ENCODE measurements at regions not wholly inside any gene's neighbourhood (a gene's known extent, or its start where the extent isn't known, plus 50 kb on each side); places are given as distances from the start of the nearest gene placed in this dataset.
"Not testable (repeated sequence)": the region's sequence is repeated elsewhere in the genome, so short reads cannot be mapped to it uniquely, and the experiment has no call there.

DNA sequence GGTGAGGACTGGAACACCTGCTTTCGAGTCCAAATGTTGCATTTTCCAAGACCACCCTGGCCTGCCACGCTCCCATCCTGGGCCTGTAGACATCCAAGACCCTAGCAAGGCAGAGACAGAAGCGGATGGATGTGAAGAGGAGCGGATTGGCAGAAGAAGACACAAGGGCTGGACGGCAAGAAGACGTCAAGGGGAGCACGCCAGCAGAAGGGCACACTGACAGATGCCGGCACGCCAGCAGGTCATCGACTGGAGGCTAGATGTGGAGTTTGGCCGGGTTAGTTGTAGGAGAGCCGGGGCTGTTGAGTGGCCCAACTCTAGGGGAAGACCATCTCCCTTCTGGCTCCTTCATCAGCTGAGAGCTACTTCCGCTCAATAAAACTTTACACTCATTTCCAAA is 251.6 kb downstream of the ZWINT start:
- Histone ChIP-seq H3K4me3 (ENCODE audit: low read depth, low read length) (no peak overlapping the region), H3K27ac (no peak overlapping the region), H3K36me3 (replicated peaks) (no peaks in the 10 kb centered on the region), H3K27me3 (replicated peaks) (no peaks in the 10 kb centered on the region)
- no peak for DNase-seq
- TF ChIP-seq, protein P1, sequence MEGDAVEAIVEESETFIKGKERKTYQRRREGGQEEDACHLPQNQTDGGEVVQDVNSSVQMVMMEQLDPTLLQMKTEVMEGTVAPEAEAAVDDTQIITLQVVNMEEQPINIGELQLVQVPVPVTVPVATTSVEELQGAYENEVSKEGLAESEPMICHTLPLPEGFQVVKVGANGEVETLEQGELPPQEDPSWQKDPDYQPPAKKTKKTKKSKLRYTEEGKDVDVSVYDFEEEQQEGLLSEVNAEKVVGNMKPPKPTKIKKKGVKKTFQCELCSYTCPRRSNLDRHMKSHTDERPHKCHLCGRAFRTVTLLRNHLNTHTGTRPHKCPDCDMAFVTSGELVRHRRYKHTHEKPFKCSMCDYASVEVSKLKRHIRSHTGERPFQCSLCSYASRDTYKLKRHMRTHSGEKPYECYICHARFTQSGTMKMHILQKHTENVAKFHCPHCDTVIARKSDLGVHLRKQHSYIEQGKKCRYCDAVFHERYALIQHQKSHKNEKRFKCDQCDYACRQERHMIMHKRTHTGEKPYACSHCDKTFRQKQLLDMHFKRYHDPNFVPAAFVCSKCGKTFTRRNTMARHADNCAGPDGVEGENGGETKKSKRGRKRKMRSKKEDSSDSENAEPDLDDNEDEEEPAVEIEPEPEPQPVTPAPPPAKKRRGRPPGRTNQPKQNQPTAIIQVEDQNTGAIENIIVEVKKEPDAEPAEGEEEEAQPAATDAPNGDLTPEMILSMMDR (IDR thresholded peaks at IDR 0.05; ENCODE audit: low read depth, low read length, missing control alignments), result no peak
- in situ Hi-C loops (cut with HindIII; ENCODE audit: low pct_ligation_motif_present, low sequenced_read_pairs), result no loop called here

DNA sequence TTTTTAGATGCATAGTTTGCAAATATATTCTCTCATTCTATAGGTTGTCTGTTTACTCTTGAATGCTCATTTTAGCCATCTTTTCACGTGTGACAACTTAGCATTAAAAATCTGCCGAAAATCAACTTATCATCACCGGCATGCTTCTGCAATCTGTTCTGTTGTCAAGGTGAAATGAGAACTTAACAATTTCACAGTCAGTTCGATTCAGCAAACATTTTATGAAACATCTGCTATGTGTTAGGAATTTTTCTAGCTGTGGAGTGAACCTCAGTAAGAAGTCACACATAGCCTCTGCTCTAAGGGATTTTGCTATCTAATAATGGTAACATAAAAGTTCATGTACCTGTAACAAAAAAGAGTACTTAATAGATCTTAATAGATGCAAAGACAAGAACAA is 256.1 kb downstream of the ZWINT start:
- H3K36me3 ChIP-seq (replicated peaks), result no peaks in the 10 kb centered on the region
- TF ChIP-seq, protein P1 (IDR thresholded peaks at IDR 0.05; ENCODE audit: low read depth, low read length, missing control alignments), result no peak
- no peak overlapping the region for H3K4me3 ChIP-seq (ENCODE audit: low read depth, low read length)
- no peaks in the 10 kb centered on the region for H3K27me3 ChIP-seq (replicated peaks)
- H3K27ac ChIP-seq, result no peak overlapping the region
- DNase-seq, result no peak
- in situ Hi-C loops (cut with HindIII; ENCODE audit: low pct_ligation_motif_present, low sequenced_read_pairs), result no loop called here

DNA sequence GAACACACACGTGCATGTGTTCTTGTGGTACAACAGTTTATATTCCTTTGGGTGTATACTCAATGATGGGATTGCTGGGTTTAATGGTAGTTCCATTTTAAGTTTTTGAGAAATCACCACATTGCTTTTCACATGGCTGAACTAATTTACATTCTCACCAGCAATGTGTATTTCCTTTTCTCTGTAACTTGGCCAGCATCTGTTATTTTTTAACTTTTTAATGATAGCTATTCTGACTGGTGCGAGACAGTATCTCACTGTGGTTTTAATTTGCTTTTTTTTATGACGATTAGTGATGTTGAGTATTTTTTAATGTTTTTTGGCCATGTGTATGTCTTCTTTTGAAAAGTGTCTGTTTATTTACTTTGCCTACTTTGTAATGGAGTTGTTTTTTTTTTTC is 256.6 kb downstream of the ZWINT start:
- Histone ChIP-seq H3K36me3 (replicated peaks) (no peaks in the 10 kb centered on the region), H3K27ac (no peak overlapping the region), H3K27me3 (replicated peaks) (no peaks in the 10 kb centered on the region), H3K4me3 (ENCODE audit: low read depth, low read length) (no peak overlapping the region)
- TF ChIP-seq, protein P1 (IDR thresholded peaks at IDR 0.05; ENCODE audit: low read depth, low read length, missing control alignments), result no peak
- in situ Hi-C loops (cut with HindIII; ENCODE audit: low pct_ligation_motif_present, low sequenced_read_pairs), result no loop called here
- DNase-seq, result no peak

DNA sequence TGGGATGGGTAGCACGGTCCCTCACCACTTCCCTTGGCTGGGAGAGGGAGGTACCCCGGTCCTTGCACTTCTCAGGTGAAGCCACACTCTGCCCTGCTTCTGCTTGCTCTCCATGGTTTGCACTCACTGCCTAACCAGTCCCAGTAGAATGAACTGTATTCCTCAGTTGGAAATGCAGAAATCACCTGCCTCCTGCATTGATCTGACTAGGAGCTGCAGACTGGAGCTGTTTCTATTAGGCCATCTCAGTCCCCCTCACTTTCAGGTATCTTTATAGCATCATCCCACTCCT is 264.9 kb downstream of the ZWINT start:
- DNase-seq, result no peak
- Histone ChIP-seq H3K27me3 (replicated peaks) (no peaks in the 10 kb centered on the region), H3K27ac (no peak overlapping the region), H3K4me3 (ENCODE audit: low read depth, low read length) (no peak overlapping the region), H3K36me3 (replicated peaks) (no peaks in the 10 kb centered on the region)
- TF ChIP-seq, protein P1 (IDR thresholded peaks at IDR 0.05; ENCODE audit: low read depth, low read length, missing control alignments), result no peak
- in situ Hi-C loops (cut with HindIII; ENCODE audit: low pct_ligation_motif_present, low sequenced_read_pairs), result no loop called here

DNA sequence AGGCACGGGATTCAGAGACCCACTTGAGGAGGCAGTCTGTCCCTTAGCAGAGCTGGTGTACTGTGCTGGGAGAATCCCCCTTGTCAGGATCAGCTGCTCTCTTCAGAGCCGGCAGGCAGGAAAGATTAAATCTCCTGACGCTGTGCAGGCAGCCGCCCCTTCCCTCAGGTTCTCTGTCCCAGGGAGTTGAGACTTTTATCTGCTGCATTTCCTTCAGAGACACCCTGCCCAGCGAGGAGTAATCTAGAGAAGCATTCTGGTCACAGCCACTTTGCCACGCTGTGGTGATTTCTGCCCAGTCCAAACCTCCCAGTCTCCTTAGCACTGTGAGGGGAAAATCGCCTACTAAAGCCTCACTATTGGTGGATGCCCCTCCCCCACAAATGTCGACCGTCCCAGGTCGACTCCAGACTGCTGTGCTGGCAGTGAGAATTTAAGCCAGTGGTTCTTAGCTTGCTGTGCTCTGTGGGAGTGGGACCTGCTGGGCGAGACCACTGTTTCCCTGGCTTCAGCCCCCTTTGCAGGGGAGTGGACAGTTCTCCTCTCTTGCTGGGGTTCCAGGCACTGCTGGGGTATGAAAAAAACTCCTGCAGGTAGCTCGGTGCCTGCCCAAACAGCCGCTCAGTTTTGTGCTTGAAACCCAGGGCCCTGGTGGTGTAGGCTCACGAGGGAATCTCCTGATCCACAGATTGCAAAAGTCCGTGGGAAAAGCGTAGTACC is 265.4 kb downstream of the ZWINT start:
- TF ChIP-seq, protein P1 (IDR thresholded peaks at IDR 0.05; ENCODE audit: low read depth, low read length, missing control alignments), result no peak
- Histone ChIP-seq H3K4me3 (ENCODE audit: low read depth, low read length) (no peak overlapping the region), H3K36me3 (replicated peaks) (no peaks in the 10 kb centered on the region), H3K27ac (no peak overlapping the region), H3K27me3 (replicated peaks) (no peaks in the 10 kb centered on the region)
- DNase-seq, result no peak
- in situ Hi-C loops (cut with HindIII; ENCODE audit: low pct_ligation_motif_present, low sequenced_read_pairs), result no loop called here

DNA sequence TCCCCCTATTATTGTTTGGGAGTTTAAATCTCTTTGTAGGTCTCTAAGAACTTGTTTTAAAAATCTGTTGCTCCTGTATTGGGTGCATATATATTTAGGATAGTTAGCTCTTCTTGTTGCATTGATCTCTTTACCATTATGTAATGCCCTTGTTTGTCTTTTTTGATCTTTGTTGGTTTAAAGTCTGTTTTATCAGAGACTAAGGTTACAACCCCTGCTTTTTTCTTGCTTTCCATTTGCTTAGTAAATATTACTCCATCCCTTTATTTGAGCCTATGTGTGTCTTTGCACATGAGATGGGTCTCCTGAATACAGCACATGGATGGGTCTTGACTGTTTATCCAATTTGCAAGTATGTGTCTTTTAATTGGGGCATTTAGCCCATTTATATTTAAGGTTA is 267.4 kb downstream of the ZWINT start:
- DNase-seq; H3K4me3 ChIP-seq (ENCODE audit: low read depth, low read length); in situ Hi-C loops (cut with HindIII; ENCODE audit: low pct_ligation_motif_present, low sequenced_read_pairs); H3K27ac ChIP-seq; H3K36me3 ChIP-seq (replicated peaks); H3K27me3 ChIP-seq (replicated peaks): not testable (repeated sequence)

Data from brain microvascular endothelial cell (primary cell).